SK-N-SH (cell line): ENCODE measurements at regions not wholly inside any gene's neighbourhood (a gene's known extent, or its start where the extent isn't known, plus 50 kb on each side); places are given as distances from the start of the nearest gene placed in this dataset.

Experiments used
- CTCF ChIA-PET: fragments of 300-600, 350-600 bp; formaldehyde crosslinking; extraction: SDS; loops from one replicate; lab custom pipeline; 2021; lab: Yijun Ruan, JAX
- POLR2A ChIA-PET: fragments of 350-600 bp; sonication (Branson Sonifier 250); formaldehyde crosslinking; extraction: SDS; loops from one replicate; lab custom pipeline; 2020; ENCODE audit warnings: antibody characterized with exemption, inconsistent platforms; lab: Yijun Ruan, JAX
- DNase-seq: peaks from one replicate; pipeline ENCODE4 v3.0.0; 2012
- H2AFZ ChIP-seq: fragments of 200-600 bp; sonication (generic); 2 replicates; pipeline ENCODE4 v1.8.1; 2016; ENCODE audit warnings: antibody characterized with exemption, mild to moderate bottlenecking, low read depth
- H3F3A ChIP-seq: fragments of 200-600 bp; sonication (generic); replicated peaks from 2 replicates; pipeline ENCODE3; 2016; ENCODE audit warnings: antibody characterized with exemption, mild to moderate bottlenecking; ENCODE audit not compliant: insufficient read depth
- H3K27ac ChIP-seq, 2 experiments: fragments of 200-500 bp in 1 of 2; fragments of 200-600 bp in 1 of 2; sonication (Bioruptor generic) in 1 of 2; sonication (generic), shearing (Covaris generic) in 1 of 2; 2 replicates each; pipeline versions ENCODE4 v1.5.1 to v1.6.1; 2014 to 2016; ENCODE audit warnings: low read depth in 2 of 2, inconsistent platforms in 1 of 2, low read length in 1 of 2, mild to moderate bottlenecking in 1 of 2, mixed read lengths in 1 of 2
- H3K27me3 ChIP-seq: fragments of 200-600 bp; sonication (generic), shearing (Covaris generic); 2 replicates; pipeline ENCODE4 v1.6.1; 2016; ENCODE audit warnings: mixed run types; ENCODE audit not compliant: insufficient read depth
- H3K36me3 ChIP-seq, 2 experiments: fragments of 200-500 bp in 1 of 2; fragments of 200-600 bp in 1 of 2; sonication (Bioruptor generic) in 1 of 2; sonication (generic) in 1 of 2; replicated peaks in 1 of 2; 2 replicates each; pipeline versions ENCODE3 to v1.5.1; 2014 to 2016; ENCODE audit warnings: low read length in 1 of 2, mild to moderate bottlenecking in 1 of 2; ENCODE audit not compliant: insufficient read depth in 2 of 2, control insufficient read depth in 1 of 2
- H3K4me1 ChIP-seq, 2 experiments: fragments of 200-500 bp in 1 of 2; fragments of 200-600 bp in 1 of 2; sonication (Bioruptor generic) in 1 of 2; sonication (generic), shearing (Covaris generic) in 1 of 2; 2 replicates each; pipeline versions ENCODE4 v1.5.1 to v1.6.1; 2014 to 2016; ENCODE audit warnings: low read depth in 1 of 2, low read length in 1 of 2, mixed run types in 1 of 2; ENCODE audit not compliant: insufficient read depth in 2 of 2, control insufficient read depth in 1 of 2
- H3K4me2 ChIP-seq: fragments of 200-600 bp; sonication (generic), shearing (Covaris generic); 2 replicates; pipeline ENCODE4 v1.6.1; 2017; ENCODE audit warnings: mixed run types
- H3K4me3 ChIP-seq, 2 experiments: fragments of 200-500 bp in 1 of 2; fragments of 200-600 bp in 1 of 2; sonication (Bioruptor generic) in 1 of 2; sonication (generic), shearing (Covaris generic) in 1 of 2; 2 replicates each; pipeline versions ENCODE4 v1.5.1 to v1.8.1; 2014 to 2016; ENCODE audit warnings: low read depth in 2 of 2, inconsistent platforms in 1 of 2, low read length in 1 of 2, mild to moderate bottlenecking in 1 of 2, mixed read lengths in 1 of 2, moderate library complexity in 1 of 2
- H3K79me2 ChIP-seq: fragments of 200-600 bp; sonication (generic); 2 replicates; pipeline ENCODE4 v1.8.1; 2017; ENCODE audit warnings: mild to moderate bottlenecking; ENCODE audit not compliant: insufficient read depth
- H3K9ac ChIP-seq: fragments of 200-600 bp; sonication (generic); 2 replicates; pipeline ENCODE4 v1.6.1; 2017; ENCODE audit warnings: mixed run types
- H3K9me2 ChIP-seq: fragments of 200-600 bp; sonication (generic); 2 replicates; pipeline ENCODE4 v1.6.1; 2017; ENCODE audit warnings: mixed run types
- H3K9me3 ChIP-seq: fragments of 200-600 bp; sonication (generic); 2 replicates; pipeline ENCODE4 v1.6.1; 2017; ENCODE audit warnings: mixed run types, mild to moderate bottlenecking, moderate library complexity
- H4K20me1 ChIP-seq: fragments of 200-600 bp; sonication (generic); 2 replicates; pipeline ENCODE4 v1.6.1; 2017; ENCODE audit warnings: mild to moderate bottlenecking, mixed run types; ENCODE audit not compliant: insufficient read depth
- EP300 ChIP-seq, 2 experiments: IDR thresholded peaks; 2 replicates each; pipeline versions ENCODE4 v1.4.0 to v1.6.1; 2012; ENCODE audit warnings: borderline replicate concordance in 1 of 2, low read depth in 1 of 2, low read length in 1 of 2
- EZH2phosphoT487 ChIP-seq: fragments of 200-600 bp; sonication (generic); IDR thresholded peaks from 2 replicates; pipeline ENCODE4 v1.6.1; 2017; ENCODE audit warnings: low read depth, mixed run types, mild to moderate bottlenecking, antibody characterized with exemption, moderate library complexity, borderline replicate concordance
- GATA2 ChIP-seq: sonication (generic); formaldehyde crosslinking; IDR thresholded peaks from 2 replicates; pipeline ENCODE4 v1.5.0; 2020; ENCODE audit warnings: mild to moderate bottlenecking, missing genetic modification reagents
- NFIC ChIP-seq: IDR thresholded peaks from 2 replicates; pipeline ENCODE4 v1.4.0; 2012; ENCODE audit warnings: borderline replicate concordance
- NRF1 ChIP-seq: IDR thresholded peaks from 2 replicates; pipeline ENCODE4 v1.6.1; 2012; ENCODE audit warnings: low read depth, mild to moderate bottlenecking, low read length
- POLR2AphosphoS5 ChIP-seq: IDR thresholded peaks from 2 replicates; pipeline ENCODE4 v1.6.1; 2012; ENCODE audit warnings: low read depth, low read length
- RAD21 ChIP-seq: IDR thresholded peaks from 2 replicates; pipeline ENCODE4 v1.6.1; 2012; ENCODE audit warnings: mild to moderate bottlenecking, low read length
- RFX5 ChIP-seq: IDR thresholded peaks from 2 replicates; pipeline ENCODE4 v1.6.1; 2012; ENCODE audit warnings: mild to moderate bottlenecking, improper control_type of control experiment, low read length
- RXRA ChIP-seq: IDR thresholded peaks from 2 replicates; pipeline ENCODE4 v1.4.0; 2012; ENCODE audit warnings: low read depth, mild to moderate bottlenecking, borderline replicate concordance
- SIN3A ChIP-seq: IDR thresholded peaks from 2 replicates; pipeline ENCODE4 v1.6.1; 2012; ENCODE audit warnings: low read depth, mild to moderate bottlenecking, low read length, moderate library complexity, borderline replicate concordance
- SMC3 ChIP-seq: IDR thresholded peaks from 2 replicates; pipeline ENCODE4 v1.6.1; 2012; ENCODE audit warnings: low read depth, low read length, improper control_type of control experiment
- TCF12 ChIP-seq: IDR thresholded peaks from 2 replicates; pipeline ENCODE4 v1.4.0; 2012
- TEAD4 ChIP-seq: IDR thresholded peaks from 2 replicates; pipeline ENCODE4 v1.4.0; 2012; ENCODE audit warnings: mild to moderate bottlenecking, borderline replicate concordance; ENCODE audit not compliant: insufficient read depth
- WGBS: methylation state at CpG from one replicate; pipeline ENCODE4 v1.1.6; 2017; ENCODE audit warnings: low lambda C conversion rate; 5-methylcytosine and 5-hydroxymethylcytosine counted together
- TF ChIP-seq, protein P1 (sequence below): IDR thresholded peaks from 2 replicates; pipeline ENCODE4; 2012
- TF ChIP-seq, protein P2 (sequence below): fragments of 150-350 bp; IDR thresholded peaks from 2 replicates; pipeline ENCODE4 v1.6.1; 2016; ENCODE audit warnings: mild to moderate bottlenecking, low read depth, low read length
- TF ChIP-seq, protein P3 (sequence below): IDR thresholded peaks from 2 replicates; pipeline ENCODE4 v1.6.1; 2012; ENCODE audit warnings: mild to moderate bottlenecking, low read depth, low read length, moderate library complexity
- TF ChIP-seq, protein P4 (sequence below): fragments of 200-600 bp; sonication (generic); IDR thresholded peaks from 2 replicates; pipeline ENCODE4 v1.6.1; 2017; ENCODE audit warnings: antibody characterized with exemption, mild to moderate bottlenecking, moderate library complexity
- TF ChIP-seq, protein P5 (sequence below): fragments of 150-350 bp; IDR thresholded peaks from 2 replicates; pipeline ENCODE4 v1.6.1; 2017; ENCODE audit warnings: antibody characterized with exemption, low read length, low read depth, borderline replicate concordance

DNA sequence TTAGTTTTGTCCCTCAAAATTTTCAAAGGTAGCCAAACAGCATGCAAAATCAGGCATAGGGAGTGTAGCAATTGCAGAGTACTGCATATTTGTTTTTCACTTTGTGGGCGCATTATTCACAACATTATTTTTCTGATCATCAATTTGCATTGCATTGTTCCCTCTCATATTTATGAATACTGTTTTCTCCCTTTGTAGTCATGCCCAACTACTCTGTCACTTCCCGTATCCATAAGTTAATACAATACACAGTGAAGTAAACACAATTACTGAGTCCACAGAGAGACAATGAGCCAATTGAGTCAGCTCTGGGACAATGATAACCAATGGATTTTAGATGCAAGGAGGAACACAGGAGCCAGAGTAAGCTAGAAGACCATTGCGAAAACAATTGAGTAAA lies 944.0 kb upstream of the ADGRL4 start (continued):
- TF ChIP-seq, protein P1, sequence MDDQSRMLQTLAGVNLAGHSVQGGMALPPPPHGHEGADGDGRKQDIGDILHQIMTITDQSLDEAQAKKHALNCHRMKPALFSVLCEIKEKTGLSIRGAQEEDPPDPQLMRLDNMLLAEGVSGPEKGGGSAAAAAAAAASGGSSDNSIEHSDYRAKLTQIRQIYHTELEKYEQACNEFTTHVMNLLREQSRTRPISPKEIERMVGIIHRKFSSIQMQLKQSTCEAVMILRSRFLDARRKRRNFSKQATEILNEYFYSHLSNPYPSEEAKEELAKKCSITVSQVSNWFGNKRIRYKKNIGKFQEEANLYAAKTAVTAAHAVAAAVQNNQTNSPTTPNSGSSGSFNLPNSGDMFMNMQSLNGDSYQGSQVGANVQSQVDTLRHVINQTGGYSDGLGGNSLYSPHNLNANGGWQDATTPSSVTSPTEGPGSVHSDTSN, result no peak
- no peak for TF ChIP-seq RXRA

DNA sequence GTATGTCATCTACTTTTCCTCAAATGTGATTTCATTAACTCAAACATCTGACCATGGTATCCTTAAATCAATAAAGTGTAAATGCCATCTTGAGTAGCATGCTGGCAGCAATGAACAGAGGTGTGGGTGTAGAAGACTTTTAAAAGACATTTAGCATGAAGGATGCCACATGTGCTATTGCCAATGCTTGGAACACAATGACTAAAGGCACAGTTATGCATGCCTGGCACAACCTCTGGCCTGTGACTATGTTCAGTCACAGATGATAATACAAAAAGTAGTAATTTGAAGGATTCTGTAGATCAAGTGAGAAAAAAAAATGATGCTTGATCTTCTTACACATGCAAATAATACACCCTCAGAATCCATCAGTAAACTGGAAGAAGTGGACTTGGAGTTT lies 938.9 kb upstream of the ADGRL4 start:
- POLR2A ChIA-PET, result no interaction called here

DNA sequence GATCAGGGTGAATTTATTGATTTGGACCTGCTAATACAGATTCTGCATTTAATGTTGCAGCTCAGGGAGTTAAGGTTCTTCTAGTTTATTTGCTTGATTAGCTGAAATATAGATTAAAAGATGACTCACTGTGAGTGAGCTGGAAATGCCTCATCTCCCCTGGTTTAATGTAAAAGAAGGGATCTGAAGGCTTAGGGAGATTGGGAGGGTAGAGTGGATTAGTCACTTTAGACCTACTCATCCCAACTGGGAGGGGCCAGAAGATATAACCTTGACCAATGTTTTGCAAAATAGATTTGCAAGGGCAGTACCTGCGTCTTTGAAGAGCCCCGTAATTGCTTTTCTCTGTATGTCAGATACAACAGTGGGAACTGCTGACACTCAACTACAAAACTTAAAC lies 922.8 kb upstream of the ADGRL4 start:
- H3K36me3 ChIP-seq, result no peaks in the 10 kb centered on the region
- WGBS, result 65% methylated on average over 2 of the region's 2 CpGs
- CTCF ChIA-PET, result no interaction called here
- no peaks in the 10 kb centered on the region for H3K27me3 ChIP-seq
- no peaks in the 10 kb centered on the region for H3K4me1 ChIP-seq
- no peak overlapping the region for H3K27ac ChIP-seq
- no peak overlapping the region for H3K4me3 ChIP-seq
- no peak overlapping the region for H2AFZ ChIP-seq
- TF ChIP-seq NFIC, result no peak
- TF ChIP-seq, protein P2, sequence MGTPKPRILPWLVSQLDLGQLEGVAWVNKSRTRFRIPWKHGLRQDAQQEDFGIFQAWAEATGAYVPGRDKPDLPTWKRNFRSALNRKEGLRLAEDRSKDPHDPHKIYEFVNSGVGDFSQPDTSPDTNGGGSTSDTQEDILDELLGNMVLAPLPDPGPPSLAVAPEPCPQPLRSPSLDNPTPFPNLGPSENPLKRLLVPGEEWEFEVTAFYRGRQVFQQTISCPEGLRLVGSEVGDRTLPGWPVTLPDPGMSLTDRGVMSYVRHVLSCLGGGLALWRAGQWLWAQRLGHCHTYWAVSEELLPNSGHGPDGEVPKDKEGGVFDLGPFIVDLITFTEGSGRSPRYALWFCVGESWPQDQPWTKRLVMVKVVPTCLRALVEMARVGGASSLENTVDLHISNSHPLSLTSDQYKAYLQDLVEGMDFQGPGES, result no peak
- no peak for TF ChIP-seq TCF12
- TF ChIP-seq, protein P3, sequence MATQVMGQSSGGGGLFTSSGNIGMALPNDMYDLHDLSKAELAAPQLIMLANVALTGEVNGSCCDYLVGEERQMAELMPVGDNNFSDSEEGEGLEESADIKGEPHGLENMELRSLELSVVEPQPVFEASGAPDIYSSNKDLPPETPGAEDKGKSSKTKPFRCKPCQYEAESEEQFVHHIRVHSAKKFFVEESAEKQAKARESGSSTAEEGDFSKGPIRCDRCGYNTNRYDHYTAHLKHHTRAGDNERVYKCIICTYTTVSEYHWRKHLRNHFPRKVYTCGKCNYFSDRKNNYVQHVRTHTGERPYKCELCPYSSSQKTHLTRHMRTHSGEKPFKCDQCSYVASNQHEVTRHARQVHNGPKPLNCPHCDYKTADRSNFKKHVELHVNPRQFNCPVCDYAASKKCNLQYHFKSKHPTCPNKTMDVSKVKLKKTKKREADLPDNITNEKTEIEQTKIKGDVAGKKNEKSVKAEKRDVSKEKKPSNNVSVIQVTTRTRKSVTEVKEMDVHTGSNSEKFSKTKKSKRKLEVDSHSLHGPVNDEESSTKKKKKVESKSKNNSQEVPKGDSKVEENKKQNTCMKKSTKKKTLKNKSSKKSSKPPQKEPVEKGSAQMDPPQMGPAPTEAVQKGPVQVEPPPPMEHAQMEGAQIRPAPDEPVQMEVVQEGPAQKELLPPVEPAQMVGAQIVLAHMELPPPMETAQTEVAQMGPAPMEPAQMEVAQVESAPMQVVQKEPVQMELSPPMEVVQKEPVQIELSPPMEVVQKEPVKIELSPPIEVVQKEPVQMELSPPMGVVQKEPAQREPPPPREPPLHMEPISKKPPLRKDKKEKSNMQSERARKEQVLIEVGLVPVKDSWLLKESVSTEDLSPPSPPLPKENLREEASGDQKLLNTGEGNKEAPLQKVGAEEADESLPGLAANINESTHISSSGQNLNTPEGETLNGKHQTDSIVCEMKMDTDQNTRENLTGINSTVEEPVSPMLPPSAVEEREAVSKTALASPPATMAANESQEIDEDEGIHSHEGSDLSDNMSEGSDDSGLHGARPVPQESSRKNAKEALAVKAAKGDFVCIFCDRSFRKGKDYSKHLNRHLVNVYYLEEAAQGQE, result no peak
- TF ChIP-seq, protein P4, sequence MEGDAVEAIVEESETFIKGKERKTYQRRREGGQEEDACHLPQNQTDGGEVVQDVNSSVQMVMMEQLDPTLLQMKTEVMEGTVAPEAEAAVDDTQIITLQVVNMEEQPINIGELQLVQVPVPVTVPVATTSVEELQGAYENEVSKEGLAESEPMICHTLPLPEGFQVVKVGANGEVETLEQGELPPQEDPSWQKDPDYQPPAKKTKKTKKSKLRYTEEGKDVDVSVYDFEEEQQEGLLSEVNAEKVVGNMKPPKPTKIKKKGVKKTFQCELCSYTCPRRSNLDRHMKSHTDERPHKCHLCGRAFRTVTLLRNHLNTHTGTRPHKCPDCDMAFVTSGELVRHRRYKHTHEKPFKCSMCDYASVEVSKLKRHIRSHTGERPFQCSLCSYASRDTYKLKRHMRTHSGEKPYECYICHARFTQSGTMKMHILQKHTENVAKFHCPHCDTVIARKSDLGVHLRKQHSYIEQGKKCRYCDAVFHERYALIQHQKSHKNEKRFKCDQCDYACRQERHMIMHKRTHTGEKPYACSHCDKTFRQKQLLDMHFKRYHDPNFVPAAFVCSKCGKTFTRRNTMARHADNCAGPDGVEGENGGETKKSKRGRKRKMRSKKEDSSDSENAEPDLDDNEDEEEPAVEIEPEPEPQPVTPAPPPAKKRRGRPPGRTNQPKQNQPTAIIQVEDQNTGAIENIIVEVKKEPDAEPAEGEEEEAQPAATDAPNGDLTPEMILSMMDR, result no peak
- no peak for TF ChIP-seq RAD21
- TF ChIP-seq, protein P1, result no peak
- no peaks in the 10 kb centered on the region for H3K79me2 ChIP-seq
- H3K9me3 ChIP-seq, result no peaks in the 10 kb centered on the region; the same call in 1 of the 2 replicates
- DNase-seq, result no peak
- no peak overlapping the region for H3K9ac ChIP-seq
- POLR2A ChIA-PET, result no interaction called here
- H4K20me1 ChIP-seq, result no peaks in the 10 kb centered on the region
- no peak overlapping the region for H3K4me2 ChIP-seq
- H3F3A ChIP-seq, result no peaks in the 10 kb centered on the region
- no peaks in the 10 kb centered on the region for H3K9me2 ChIP-seq

More for the DNA sequence above, 938.9 kb upstream of the ADGRL4 start:
- Histone ChIP-seq H2AFZ (no peak overlapping the region), H4K20me1 (no peaks in the 10 kb centered on the region), H3K36me3 (no peaks in the 10 kb centered on the region), H3K9ac (no peak overlapping the region), H3K27ac (no peak overlapping the region), H3K4me2 (no peak overlapping the region), H3F3A (no peaks in the 10 kb centered on the region), H3K79me2 (no peaks in the 10 kb centered on the region), H3K9me3 (no peaks in the 10 kb centered on the region; the same call in 1 of the 2 replicates), H3K9me2 (no peaks in the 10 kb centered on the region), H3K4me1 (no peaks in the 10 kb centered on the region), H3K27me3 (no peaks in the 10 kb centered on the region), H3K4me3 (no peak overlapping the region)
- CTCF ChIA-PET, result no interaction called here
- TF ChIP-seq RFX5 (no peak), TEAD4 (no peak), EP300 (IDR thresholded peaks at IDR 0.05; ENCODE audit: borderline replicate concordance in 1 of 2, low read depth in 1 of 2, low read length in 1 of 2) (no peak), NRF1 (no peak), SMC3 (no peak), EZH2phosphoT487 (no peak), SIN3A (no peak), POLR2AphosphoS5 (no peak), RAD21 (no peak), GATA2 (CRISPR knock-in tag) (no peak)
- TF ChIP-seq, protein P5, sequence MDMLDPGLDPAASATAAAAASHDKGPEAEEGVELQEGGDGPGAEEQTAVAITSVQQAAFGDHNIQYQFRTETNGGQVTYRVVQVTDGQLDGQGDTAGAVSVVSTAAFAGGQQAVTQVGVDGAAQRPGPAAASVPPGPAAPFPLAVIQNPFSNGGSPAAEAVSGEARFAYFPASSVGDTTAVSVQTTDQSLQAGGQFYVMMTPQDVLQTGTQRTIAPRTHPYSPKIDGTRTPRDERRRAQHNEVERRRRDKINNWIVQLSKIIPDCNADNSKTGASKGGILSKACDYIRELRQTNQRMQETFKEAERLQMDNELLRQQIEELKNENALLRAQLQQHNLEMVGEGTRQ, result no peak
- no peak for DNase-seq
